HG03097 (cell line): ENCODE measurements at regions not wholly inside any gene's neighbourhood (a gene's known extent, or its start where the extent isn't known, plus 50 kb on each side); places are given as distances from the start of the nearest gene placed in this dataset.

Experiments
- ATAC-seq: cut with Tn5 transposase; IDR thresholded peaks from one replicate; pipeline ENCODE4 v1.9.1; 2021; ENCODE audit not compliant: unreplicated experiment, low FRiP score

GRCh38 chr22:48515571-48516200 lies 1312.0 kb downstream of the BRD1 start:
- ATAC-seq, result no peak

GRCh38 chr22:48513929-48514328 lies 1313.7 kb downstream of the BRD1 start:
- ATAC-seq, result no peak

GRCh38 chr22:48513446-48513845 lies 1314.2 kb downstream of the BRD1 start:
- ATAC-seq, result no peak

GRCh38 chr22:48511781-48512327 lies 1315.8 kb downstream of the BRD1 start:
- no peak for ATAC-seq

GRCh38 chr22:48511211-48511610 lies 1316.5 kb downstream of the BRD1 start:
- ATAC-seq, result no peak

GRCh38 chr22:48510599-48510998 lies 1317.1 kb downstream of the BRD1 start:
- no peak for ATAC-seq

- no peak for ATAC-seq
Observed at GRCh38 chr22:48507595-48508350, 1319.9 kb downstream of the BRD1 start.

- no peak for ATAC-seq
Observed at GRCh38 chr22:48507171-48507570, 1320.5 kb downstream of the BRD1 start.

- ATAC-seq, result no peak
Observed at GRCh38 chr22:48506506-48507145, 1321.0 kb downstream of the BRD1 start.

GRCh38 chr22:48505891-48506290 lies 1321.8 kb downstream of the BRD1 start:
- ATAC-seq, result no peak

- no peak for ATAC-seq
Observed at GRCh38 chr22:48504519-48505140, 1323.0 kb downstream of the BRD1 start.

GRCh38 chr22:48503876-48504275 lies 1323.8 kb downstream of the BRD1 start:
- no peak for ATAC-seq

GRCh38 chr22:48503035-48503625 lies 1324.5 kb downstream of the BRD1 start:
- no peak for ATAC-seq

GRCh38 chr22:48501231-48501750 lies 1326.4 kb downstream of the BRD1 start:
- no peak for ATAC-seq

- no peak for ATAC-seq
Observed at GRCh38 chr22:48500471-48501230, 1327.0 kb downstream of the BRD1 start.

GRCh38 chr22:48499456-48500425 lies 1327.9 kb downstream of the BRD1 start:
- no peak for ATAC-seq

GRCh38 chr22:48498526-48499331 lies 1328.9 kb downstream of the BRD1 start:
- no peak for ATAC-seq
